Tibial nerve (tissue), 4 donors: ENCODE measurements at regions not wholly inside any gene's neighbourhood (a gene's known extent, or its start where the extent isn't known, plus 50 kb on each side); places are given as distances from the start of the nearest gene placed in this dataset.

ENCODE experiments used
- CTCF ChIP-seq, 5 experiments: fragments of 200-600 bp in 3 of 5; fragments of 450-650 bp in 2 of 5; sonication (generic) in 3 of 5; IDR thresholded peaks; one replicate each; pipeline ENCODE4 v1.5.1; 2016 to 2019; ENCODE audit warnings: antibody characterized with exemption in 5 of 5, mild to moderate bottlenecking in 3 of 5, moderate library complexity in 2 of 5
- EP300 ChIP-seq, 2 donors: sonication (generic); formaldehyde crosslinking; IDR thresholded peaks; one replicate each; pipeline ENCODE4 v1.6.1; 2017; ENCODE audit warnings: antibody characterized with exemption in 2 of 2, mild to moderate bottlenecking in 1 of 2
- POLR2A ChIP-seq, 2 donors: fragments of 450-650 bp; IDR thresholded peaks; one replicate each; pipeline ENCODE4 v1.6.1; 2017; ENCODE audit warnings: antibody characterized with exemption in 2 of 2, mild to moderate bottlenecking in 2 of 2, moderate library complexity in 2 of 2

DNA sequence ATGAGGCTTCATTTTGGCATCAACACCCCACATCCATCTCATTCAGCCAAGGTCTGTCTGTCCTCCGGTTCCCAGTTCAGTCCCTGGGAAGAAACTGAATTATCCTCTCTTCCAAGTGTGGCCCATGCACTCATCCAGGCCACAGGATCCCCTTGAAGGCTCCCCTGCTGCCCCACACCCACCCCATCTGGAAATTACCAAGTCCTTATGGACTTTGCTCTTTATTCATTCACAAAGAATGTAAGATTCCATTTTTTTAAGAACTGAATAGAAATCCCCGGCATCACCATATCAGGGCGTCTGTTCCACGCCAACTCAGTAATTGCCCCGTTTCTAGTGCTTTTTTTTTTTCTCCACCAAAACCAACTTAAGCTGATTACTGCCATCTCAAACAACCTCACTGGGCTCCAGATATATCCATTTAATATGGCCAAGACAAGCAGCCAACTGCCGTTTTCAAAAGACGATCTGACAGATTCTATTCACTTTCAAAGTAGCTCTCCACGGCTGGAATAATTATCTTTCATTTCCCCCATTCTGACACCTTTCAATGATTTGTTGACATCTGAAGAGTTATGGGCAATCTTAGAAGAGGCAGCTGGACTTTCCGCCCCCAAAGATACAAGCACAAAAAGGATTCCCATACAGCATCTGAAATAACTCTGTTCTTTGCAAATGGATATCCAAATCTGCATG, 55.9 kb downstream of the OLIG1 start:
- TF ChIP-seq CTCF (IDR thresholded peaks at IDR 0.05), result no peak
- TF ChIP-seq POLR2A (IDR thresholded peaks at IDR 0.05), result no peak
- TF ChIP-seq EP300 (IDR thresholded peaks at IDR 0.05), result no peak
